ENCODE measurements at regions not wholly inside any gene's neighbourhood (a gene's known extent, or its start where the extent isn't known, plus 50 kb on each side); places are given as distances from the start of the nearest gene placed in this dataset.

GRCh38 chr9:87320146-87320884, 177.4 kb upstream of the DAPK1 start:
- no peaks in the 10 kb centered on the region for H3K4me1 Mint-ChIP-seq (ENCODE audit: low read depth)
- H3K27me3 Mint-ChIP-seq (ENCODE audit: low read depth) = no peaks in the 10 kb centered on the region
- no peak for DNase-seq (ENCODE audit: low spot score)
- no peak overlapping the region for H3K27ac Mint-ChIP-seq
- intact Hi-C loops (cut with micrococcal nuclease) = loop anchor here (5.0 to 10.0 kb wide), 2 partner anchors 706 to 903 kb away; no protein-coding TSS in a partner anchor
- no peaks in the 10 kb centered on the region for H3K36me3 Mint-ChIP-seq (ENCODE audit: low read depth)
- H3K9me3 Mint-ChIP-seq = no peaks in the 10 kb centered on the region
- H3K4me3 Mint-ChIP-seq (ENCODE audit: low read depth) = no peak overlapping the region

GRCh38 chr9:87322840-87323635, 174.6 kb upstream of the DAPK1 start:
- no peak overlapping the region for H3K27ac Mint-ChIP-seq
- no peak overlapping the region for H3K4me3 Mint-ChIP-seq (ENCODE audit: low read depth)
- H3K9me3 Mint-ChIP-seq = no peaks in the 10 kb centered on the region
- no peak for DNase-seq (ENCODE audit: low spot score)
- no peaks in the 10 kb centered on the region for H3K27me3 Mint-ChIP-seq (ENCODE audit: low read depth)
- intact Hi-C loops (cut with micrococcal nuclease) = loop anchor here (5.0 to 10.0 kb wide), 2 partner anchors 708 to 906 kb away; no protein-coding TSS in a partner anchor
- H3K4me1 Mint-ChIP-seq (ENCODE audit: low read depth) = no peaks in the 10 kb centered on the region
- no peaks in the 10 kb centered on the region for H3K36me3 Mint-ChIP-seq (ENCODE audit: low read depth)

- no peak for DNase-seq (ENCODE audit: low spot score)
- no peaks in the 10 kb centered on the region for H3K9me3 Mint-ChIP-seq
- H3K36me3 Mint-ChIP-seq (ENCODE audit: low read depth) = no peaks in the 10 kb centered on the region
- intact Hi-C loops (cut with micrococcal nuclease) = loop anchor here (1.0 to 10.0 kb wide), 4 partner anchors 709 to 907 kb away; no protein-coding TSS in a partner anchor
- no peak overlapping the region for H3K4me3 Mint-ChIP-seq (ENCODE audit: low read depth)
- no peaks in the 10 kb centered on the region for H3K27me3 Mint-ChIP-seq (ENCODE audit: low read depth)
- no peak overlapping the region for H3K27ac Mint-ChIP-seq
- H3K4me1 Mint-ChIP-seq (ENCODE audit: low read depth) = no peaks in the 10 kb centered on the region
These were observed 173.7 kb upstream of the DAPK1 start for GRCh38 chr9:87323928-87324327.

- DNase-seq (ENCODE audit: low spot score) = no peak
- H3K36me3 Mint-ChIP-seq (ENCODE audit: low read depth) = no peaks in the 10 kb centered on the region
These were observed 173.0 kb upstream of the DAPK1 start for GRCh38 chr9:87324613-87325194.

GRCh38 chr9:87327575-87328125, 170.0 kb upstream of the DAPK1 start:
- intact Hi-C loops (cut with micrococcal nuclease) = loop anchor here (10.0 kb wide), 1 partner anchor 713 kb away; no protein-coding TSS in a partner anchor
- H3K4me1 Mint-ChIP-seq (ENCODE audit: low read depth) = no peaks in the 10 kb centered on the region
- peaks cover 4% of the 10 kb centered on the region for H3K27me3 Mint-ChIP-seq (ENCODE audit: low read depth)

More at GRCh38 chr9:87324613-87325194, 173.0 kb upstream of the DAPK1 start:
- H3K4me3 Mint-ChIP-seq (ENCODE audit: low read depth) = no peak overlapping the region
- no peak overlapping the region for H3K27ac Mint-ChIP-seq
- H3K9me3 Mint-ChIP-seq = no peaks in the 10 kb centered on the region
- intact Hi-C loops (cut with micrococcal nuclease) = loop anchor here (1.0 to 10.0 kb wide), 4 partner anchors 710 to 907 kb away; no protein-coding TSS in a partner anchor
- no peaks in the 10 kb centered on the region for H3K4me1 Mint-ChIP-seq (ENCODE audit: low read depth)
- no peaks in the 10 kb centered on the region for H3K27me3 Mint-ChIP-seq (ENCODE audit: low read depth)

GRCh38 chr9:87333802-87334201, 163.9 kb upstream of the DAPK1 start:
- Mint-ChIP-seq H3K27me3 (ENCODE audit: low read depth) (peaks cover 26% of the 10 kb centered on the region), H3K36me3 (ENCODE audit: low read depth) (no peaks in the 10 kb centered on the region), H3K4me3 (ENCODE audit: low read depth) (no peak overlapping the region), H3K9me3 (peaks cover 9% of the 10 kb centered on the region), H3K4me1 (ENCODE audit: low read depth) (peaks cover 8% of the 10 kb centered on the region), H3K27ac (no peak overlapping the region)
- no peak for DNase-seq (ENCODE audit: low spot score)
- intact Hi-C loops (cut with micrococcal nuclease) = no loop called here

More at GRCh38 chr9:87327575-87328125, 170.0 kb upstream of the DAPK1 start:
- no peak overlapping the region for H3K27ac Mint-ChIP-seq
- peaks cover 9% of the 10 kb centered on the region for H3K9me3 Mint-ChIP-seq
- no peaks in the 10 kb centered on the region for H3K36me3 Mint-ChIP-seq (ENCODE audit: low read depth)
- no peak overlapping the region for H3K4me3 Mint-ChIP-seq (ENCODE audit: low read depth)
- no peak for DNase-seq (ENCODE audit: low spot score)

GRCh38 chr9:87334366-87334765, 163.3 kb upstream of the DAPK1 start:
- Mint-ChIP-seq H3K4me1 (ENCODE audit: low read depth) (peaks cover 8% of the 10 kb centered on the region), H3K36me3 (ENCODE audit: low read depth) (no peaks in the 10 kb centered on the region), H3K27me3 (ENCODE audit: low read depth) (peaks cover 28% of the 10 kb centered on the region), H3K9me3 (peaks cover 9% of the 10 kb centered on the region), H3K27ac (no peak overlapping the region), H3K4me3 (ENCODE audit: low read depth) (no peak overlapping the region)
- intact Hi-C loops (cut with micrococcal nuclease) = no loop called here
- DNase-seq (ENCODE audit: low spot score) = no peak

GRCh38 chr9:87336407-87336806, 161.3 kb upstream of the DAPK1 start:
- no peaks in the 10 kb centered on the region for H3K36me3 Mint-ChIP-seq (ENCODE audit: low read depth)
- DNase-seq (ENCODE audit: low spot score) = no peak
- intact Hi-C loops (cut with micrococcal nuclease) = loop anchor here (5.0 kb wide), 1 partner anchor 166 kb away; no protein-coding TSS in a partner anchor
- H3K27me3 Mint-ChIP-seq (ENCODE audit: low read depth) = peaks cover 27% of the 10 kb centered on the region
- no peak overlapping the region for H3K27ac Mint-ChIP-seq
- peaks cover 8% of the 10 kb centered on the region for H3K4me1 Mint-ChIP-seq (ENCODE audit: low read depth)
- H3K9me3 Mint-ChIP-seq = peaks cover 2% of the 10 kb centered on the region
- H3K4me3 Mint-ChIP-seq (ENCODE audit: low read depth) = no peak overlapping the region

GRCh38 chr9:87336914-87337333, 160.7 kb upstream of the DAPK1 start:
- Mint-ChIP-seq H3K27me3 (ENCODE audit: low read depth) (peaks cover 27% of the 10 kb centered on the region), H3K4me3 (ENCODE audit: low read depth) (peak overlapping the region; percentile 65), H3K36me3 (ENCODE audit: low read depth) (no peaks in the 10 kb centered on the region), H3K4me1 (ENCODE audit: low read depth) (peaks cover 8% of the 10 kb centered on the region), H3K9me3 (no peaks in the 10 kb centered on the region), H3K27ac (no peak overlapping the region)
- no peak for DNase-seq (ENCODE audit: low spot score)
- intact Hi-C loops (cut with micrococcal nuclease) = loop anchor here (1.0 to 5.0 kb wide), 3 partner anchors 165 to 475 kb away; no protein-coding TSS in a partner anchor

GRCh38 chr9:87337335-87338087, 160.2 kb upstream of the DAPK1 start:
- Mint-ChIP-seq H3K9me3 (no peaks in the 10 kb centered on the region), H3K36me3 (ENCODE audit: low read depth) (no peaks in the 10 kb centered on the region), H3K4me3 (ENCODE audit: low read depth) (peak overlapping the region; percentile 65), H3K27me3 (ENCODE audit: low read depth) (peaks cover 27% of the 10 kb centered on the region), H3K4me1 (ENCODE audit: low read depth) (peaks cover 8% of the 10 kb centered on the region), H3K27ac (no peak overlapping the region)
- intact Hi-C loops (cut with micrococcal nuclease) = loop anchor here (1.0 to 5.0 kb wide), 3 partner anchors 165 to 475 kb away; no protein-coding TSS in a partner anchor
- no peak for DNase-seq (ENCODE audit: low spot score)

GRCh38 chr9:87338088-87338989, 159.3 kb upstream of the DAPK1 start:
- H3K36me3 Mint-ChIP-seq (ENCODE audit: low read depth) = no peaks in the 10 kb centered on the region
- no peak overlapping the region for H3K27ac Mint-ChIP-seq
- DNase-seq (ENCODE audit: low spot score) = no peak
- intact Hi-C loops (cut with micrococcal nuclease) = loop anchor here (5.0 kb wide), 1 partner anchor 164 kb away; no protein-coding TSS in a partner anchor
- H3K4me1 Mint-ChIP-seq (ENCODE audit: low read depth) = peaks cover 8% of the 10 kb centered on the region
- no peak overlapping the region for H3K4me3 Mint-ChIP-seq (ENCODE audit: low read depth)
- H3K27me3 Mint-ChIP-seq (ENCODE audit: low read depth) = peaks cover 27% of the 10 kb centered on the region
- H3K9me3 Mint-ChIP-seq = no peaks in the 10 kb centered on the region

All from activated T-helper 2 cell treated with anti-CD3 and anti-CD28 coated beads, Interferon-gamma antibody, Interleukin-2, Interleukin-4, amounts not matched to agents 10 μg/mL and 5 μg/mL and 100 μg/mL, durations not matched to agents 14 hours and 24 hours and 36 hours (primary cell).